Aorta (tissue), 5 donors: ENCODE measurements at regions not wholly inside any gene's neighbourhood (a gene's known extent, or its start where the extent isn't known, plus 50 kb on each side); places are given as distances from the start of the nearest gene placed in this dataset.

Experiments used
- ATAC-seq: fragments of 200-7000 bp; cut with Tn5 transposase; one replicate; pipeline ENCODE4 v1.9.1; 2022; ENCODE audit warnings: moderate library complexity; ENCODE audit not compliant: low FRiP score
- DNase-seq, 2 donors: peaks; one replicate each; pipeline ENCODE4 v3.0.0-alpha.2; 2020
- H3K27ac ChIP-seq, 2 donors: one replicate each; pipeline ENCODE4 v1.5.1; 2013; ENCODE audit warnings: low read length in 2 of 2, mild to moderate bottlenecking in 2 of 2, moderate library complexity in 2 of 2, control low read depth in 1 of 2, inconsistent platforms in 1 of 2, low read depth in 1 of 2
- H3K27me3 ChIP-seq, 2 donors: one replicate each; pipeline ENCODE4 v1.6.1; 2013; ENCODE audit warnings: control low read depth in 1 of 2, low read length in 1 of 2, mild to moderate bottlenecking in 1 of 2, moderate library complexity in 1 of 2; ENCODE audit not compliant: insufficient read depth in 2 of 2, control insufficient read depth in 1 of 2
- H3K36me3 ChIP-seq, 2 donors: one replicate each; pipeline ENCODE4 v1.6.1; 2013; ENCODE audit warnings: control low read depth in 1 of 2, low read length in 1 of 2, mild to moderate bottlenecking in 1 of 2; ENCODE audit not compliant: insufficient read depth in 2 of 2, control insufficient read depth in 1 of 2
- H3K4me1 ChIP-seq, 2 donors: one replicate each; pipeline ENCODE4 v1.6.1; 2013; ENCODE audit warnings: low read length in 2 of 2, control low read depth in 1 of 2, mild to moderate bottlenecking in 1 of 2, moderate library complexity in 1 of 2; ENCODE audit not compliant: insufficient read depth in 2 of 2, control insufficient read depth in 1 of 2
- H3K4me3 ChIP-seq, 2 donors: one replicate each; pipeline ENCODE4 v1.5.1; 2013; ENCODE audit warnings: low read length in 2 of 2, control low read depth in 1 of 2, mild to moderate bottlenecking in 1 of 2
- H3K9me3 ChIP-seq: one replicate; pipeline ENCODE4 v1.6.1; 2013; ENCODE audit warnings: mild to moderate bottlenecking, low read length; ENCODE audit not compliant: control insufficient read depth
- WGBS, 2 donors: extraction: QIAGEN DNeasy Blood & Tissue Kit; methylation state at CpG; one replicate each; pipeline ENCODE4 v1.1.7; 2013; 5-methylcytosine and 5-hydroxymethylcytosine counted together
- intact Hi-C, 2 donors: fragments of 100-400 bp; cut with DNase I; formaldehyde crosslinking; loops; one replicate each; pipeline versions ENCODE4 v1.14.2 to v1.15.0; 2022
- donor health status: healthy with polysubstance abuse.
- donor health status: Bipolar disorder and iron deficiency.
- donor health status: DM: no; HTN: no; CAD: no.
- donor health status: DM: no; HTN: no; CAD: no.
- donor health status: DM: yes; HTN: yes; CAD: no.

- no peak overlapping the region for H3K4me3 ChIP-seq
- intact Hi-C loops: no loop called here
- no peaks in the 10 kb centered on the region for H3K27me3 ChIP-seq
- H3K9me3 ChIP-seq: no peaks in the 10 kb centered on the region
- no peaks in the 10 kb centered on the region for H3K4me1 ChIP-seq
- DNase-seq (no peak), ATAC-seq (no peak)
- WGBS, 2 donors: 90 to 94% methylated on average over 2 of the region's 2 CpGs
- no peaks in the 10 kb centered on the region for H3K36me3 ChIP-seq
- H3K27ac ChIP-seq: no peak overlapping the region
Measured at GRCh38 chr3:120544361-120544760, 51.8 kb upstream of the NDUFB4 start.

GRCh38 chr3:120536642-120537041, 59.5 kb upstream of the NDUFB4 start:
- Histone ChIP-seq H3K27ac (no peak overlapping the region), H3K27me3 (no peaks in the 10 kb centered on the region), H3K4me1 (no peaks in the 10 kb centered on the region), H3K36me3 (no peaks in the 10 kb centered on the region), H3K4me3 (no peak overlapping the region), H3K9me3 (no peaks in the 10 kb centered on the region)
- intact Hi-C loops: no loop called here
- DNase-seq (no peak), ATAC-seq (no peak)
- WGBS, 2 donors: 33 to 36% methylated on average over 3 of the region's 3 CpGs

- H3K9me3 ChIP-seq: no peaks in the 10 kb centered on the region
- no peak overlapping the region for H3K4me3 ChIP-seq
- no peaks in the 10 kb centered on the region for H3K4me1 ChIP-seq
- intact Hi-C loops: no loop called here
- DNase-seq: no peak
- ATAC-seq: no peak
- no peaks in the 10 kb centered on the region for H3K36me3 ChIP-seq
- H3K27me3 ChIP-seq: no peaks in the 10 kb centered on the region
- WGBS, 2 donors: 91 to 93% methylated on average over 2 of the region's 2 CpGs
- H3K27ac ChIP-seq: no peak overlapping the region
Measured at GRCh38 chr3:120532969-120533368, 63.2 kb upstream of the NDUFB4 start.

- intact Hi-C loops: no loop called here
- Histone ChIP-seq H3K36me3 (no peaks in the 10 kb centered on the region), H3K9me3 (no peaks in the 10 kb centered on the region), H3K27me3 (no peaks in the 10 kb centered on the region), H3K27ac (no peak overlapping the region), H3K4me3 (no peak overlapping the region), H3K4me1 (no peaks in the 10 kb centered on the region)
- no peak for DNase-seq
- 93 to 94% methylated on average over 6 of the region's 6 CpGs for WGBS, 2 donors
- ATAC-seq: no peak
Measured at GRCh38 chr3:120528163-120528562, 68.0 kb upstream of the NDUFB4 start.

GRCh38 chr3:120526011-120526870, 69.9 kb upstream of the NDUFB4 start:
- no peaks in the 10 kb centered on the region for H3K27me3 ChIP-seq
- no peak overlapping the region for H3K27ac ChIP-seq
- H3K36me3 ChIP-seq: no peaks in the 10 kb centered on the region
- H3K4me3 ChIP-seq: no peak overlapping the region
- DNase-seq (no peak), ATAC-seq (no peak)
- no peaks in the 10 kb centered on the region for H3K4me1 ChIP-seq
- intact Hi-C loops: no loop called here
- no peaks in the 10 kb centered on the region for H3K9me3 ChIP-seq
- WGBS, 2 donors: 80 to 82% methylated on average over 3 of the region's 3 CpGs

GRCh38 chr3:120524171-120524923, 71.8 kb upstream of the NDUFB4 start:
- no peaks in the 10 kb centered on the region for H3K9me3 ChIP-seq
- H3K27me3 ChIP-seq: no peaks in the 10 kb centered on the region
- 74 to 75% methylated on average over 5 of the region's 5 CpGs for WGBS, 2 donors
- no peak for DNase-seq
- H3K4me1 ChIP-seq: no peaks in the 10 kb centered on the region
- H3K4me3 ChIP-seq: no peak overlapping the region
- no peak overlapping the region for H3K27ac ChIP-seq
- ATAC-seq: no peak
- intact Hi-C loops: no loop called here
- H3K36me3 ChIP-seq: no peaks in the 10 kb centered on the region

GRCh38 chr3:120516136-120516535, 65.3 kb upstream of the FSTL1 start:
- Histone ChIP-seq H3K9me3 (no peaks in the 10 kb centered on the region), H3K36me3 (no peaks in the 10 kb centered on the region), H3K27ac (no peak overlapping the region), H3K4me1 (no peaks in the 10 kb centered on the region), H3K4me3 (no peak overlapping the region), H3K27me3 (no peaks in the 10 kb centered on the region)
- DNase-seq (no peak), ATAC-seq (no peak)
- 59 to 60% methylated on average over 6 of the region's 6 CpGs for WGBS, 2 donors
- intact Hi-C loops: no loop called here

GRCh38 chr3:120512655-120513054, 61.9 kb upstream of the FSTL1 start:
- no peaks in the 10 kb centered on the region for H3K9me3 ChIP-seq
- H3K4me3 ChIP-seq: no peak overlapping the region
- DNase-seq (no peak), ATAC-seq (no peak)
- intact Hi-C loops: no loop called here
- H3K27ac ChIP-seq: no peak overlapping the region
- no peaks in the 10 kb centered on the region for H3K27me3 ChIP-seq
- no peaks in the 10 kb centered on the region for H3K36me3 ChIP-seq
- WGBS, 2 donors: 87 to 94% methylated on average over 2 of the region's 2 CpGs
- no peaks in the 10 kb centered on the region for H3K4me1 ChIP-seq
